HCT116 (cell line): ENCODE measurements at regions not wholly inside any gene's neighbourhood (a gene's known extent, or its start where the extent isn't known, plus 50 kb on each side); places are given as distances from the start of the nearest gene placed in this dataset.

Source experiments
- ATAC-seq: fragments of 200-7000 bp; cut with Tn5 transposase; 2 replicates; pipeline ENCODE4 v1.9.1; 2020; ENCODE audit warnings: mild to moderate bottlenecking, moderate library complexity
- BruUV-seq: library from RNA; stranded (reverse); fragments of 400-500 nt; replicated peaks from 2 replicates; lab custom pipeline; 2021; lab: Mats Ljungman, UMichigan
- CTCF ChIA-PET: fragments of 300-600 bp; sonication (Branson Sonifier 250); formaldehyde crosslinking; loops from one replicate; lab custom pipeline; 2021; ENCODE audit warnings: antibody characterized with exemption; lab: Charles Lee
- POLR2A ChIA-PET: fragments of 300-600, 350-600 bp; sonication (Branson Sonifier 250); formaldehyde crosslinking; loops from one replicate; lab custom pipeline; 2021; ENCODE audit warnings: antibody characterized with exemption; lab: Charles Lee
- RAD21 ChIA-PET, 2 experiments: fragments of 300-600 bp; sonication (Branson Sonifier 250); formaldehyde crosslinking; loops; one replicate each; lab custom pipeline; 2023; ENCODE audit warnings: low total read pairs in 2 of 2; ENCODE audit not compliant: uncharacterized antibody in 2 of 2, unreplicated experiment in 2 of 2, low non-redundant PET in 1 of 2; lab: Charles Lee
- DNase-seq: peaks from one replicate; pipeline ENCODE4 v3.0.0-alpha.2; 2010; ENCODE audit warnings: low read depth, low spot score
- H2AFZ ChIP-seq: fragments of 200-600 bp; shearing (Covaris generic), sonication (generic); 2 replicates; pipeline ENCODE4 v1.6.1; 2017; ENCODE audit warnings: low read depth, mixed run types, mixed read lengths, antibody characterized with exemption, low read length; ENCODE audit not compliant: poor library complexity, severe bottlenecking
- H3K27ac ChIP-seq: 2 replicates; pipeline ENCODE4 v1.5.1; 2012; ENCODE audit warnings: low read depth, low read length
- H3K27me3 ChIP-seq: fragments of 200-600 bp; sonication (generic); 2 replicates; pipeline ENCODE4 v1.6.1; 2016; ENCODE audit warnings: mixed run types, low read length, mixed read lengths; ENCODE audit not compliant: insufficient read depth
- H3K36me3 ChIP-seq, 2 experiments: fragments of 200-500 bp in 1 of 2; fragments of 200-600 bp in 1 of 2; sonication (Bioruptor generic) in 1 of 2; sonication (generic) in 1 of 2; 2 replicates each; pipeline versions ENCODE4 v1.5.1 to v1.6.1; 2014 to 2016; ENCODE audit warnings: low read length in 2 of 2, inconsistent platforms in 1 of 2, mixed read lengths in 1 of 2, mixed run types in 1 of 2; ENCODE audit not compliant: insufficient read depth in 2 of 2, control insufficient read depth in 1 of 2
- H3K4me1 ChIP-seq, 2 experiments: fragments of 200-600 bp in 1 of 2; sonication (generic) in 1 of 2; 2 replicates each; pipeline versions ENCODE4 v1.5.1 to v1.6.1; 2012 to 2017; ENCODE audit warnings: low read length in 2 of 2, inconsistent platforms in 1 of 2, mild to moderate bottlenecking in 1 of 2, mixed read lengths in 1 of 2, mixed run types in 1 of 2, moderate library complexity in 1 of 2; ENCODE audit not compliant: insufficient read depth in 2 of 2, control insufficient read depth in 1 of 2
- H3K4me2 ChIP-seq: fragments of 200-600 bp; sonication (generic); 2 replicates; pipeline ENCODE4 v1.6.1; 2017; ENCODE audit warnings: mixed run types, low read length, mixed read lengths
- H3K4me3 ChIP-seq, 2 experiments: fragments of 200-600 bp in 1 of 2; sonication (generic) in 1 of 2; replicated peaks in 1 of 2; 2 replicates each; pipeline ENCODE4 v1.5.1; 2011 to 2016; ENCODE audit warnings: low read length in 2 of 2, control low read depth in 1 of 2, low read depth in 1 of 2, mild to moderate bottlenecking in 1 of 2, mixed read lengths in 1 of 2, mixed run types in 1 of 2
- H3K79me2 ChIP-seq: fragments of 200-600 bp; sonication (generic); 2 replicates; pipeline ENCODE4 v1.6.1; 2017; ENCODE audit warnings: mild to moderate bottlenecking, mixed run types, low read length, moderate library complexity, mixed read lengths; ENCODE audit not compliant: insufficient read depth
- H3K9ac ChIP-seq: fragments of 200-600 bp; sonication (generic); 2 replicates; pipeline ENCODE4 v1.6.1; 2016; ENCODE audit warnings: low read length, mixed read lengths
- H3K9me2 ChIP-seq: fragments of 200-600 bp; sonication (generic), shearing (Covaris generic); 2 replicates; pipeline ENCODE4 v1.6.1; 2017; ENCODE audit warnings: mixed run types, mild to moderate bottlenecking, moderate library complexity; ENCODE audit not compliant: insufficient read depth
- H3K9me3 ChIP-seq, 2 experiments: fragments of 200-500 bp in 1 of 2; fragments of 200-600 bp in 1 of 2; sonication (Bioruptor generic) in 1 of 2; sonication (generic) in 1 of 2; 2 replicates each; pipeline ENCODE4 v1.6.1; 2014 to 2017; ENCODE audit warnings: low read length in 2 of 2, mixed read lengths in 2 of 2, inconsistent platforms in 1 of 2, low read depth in 1 of 2, mild to moderate bottlenecking in 1 of 2, mixed run types in 1 of 2, moderate library complexity in 1 of 2; ENCODE audit not compliant: control insufficient read depth in 1 of 2, insufficient read depth in 1 of 2
- H4K20me1 ChIP-seq: fragments of 200-600 bp; sonication (generic), shearing (Covaris generic); 2 replicates; pipeline ENCODE4 v1.6.1; 2017; ENCODE audit warnings: mixed run types, mild to moderate bottlenecking, moderate library complexity; ENCODE audit not compliant: insufficient read depth
- CBX3 ChIP-seq: IDR thresholded peaks from 2 replicates; pipeline ENCODE4 v1.6.1; 2012; ENCODE audit warnings: low read depth
- CEBPB ChIP-seq: IDR thresholded peaks from 2 replicates; pipeline ENCODE4 v1.6.1; 2012; ENCODE audit warnings: low read depth
- EGR1 ChIP-seq: IDR thresholded peaks from 2 replicates; pipeline ENCODE4 v1.6.1; 2012; ENCODE audit warnings: low read depth
- ELF1 ChIP-seq: IDR thresholded peaks from 2 replicates; pipeline ENCODE4 v1.6.1; 2012; ENCODE audit warnings: low read depth, borderline replicate concordance
- EZH2 ChIP-seq: fragments of 200-600 bp; sonication (generic); IDR thresholded peaks from 2 replicates; pipeline ENCODE4 v1.6.1; 2017; ENCODE audit warnings: antibody characterized with exemption, mixed run types
- FOSL1 ChIP-seq: IDR thresholded peaks from 2 replicates; pipeline ENCODE4 v1.6.1; 2012; ENCODE audit warnings: low read depth
- SP1 ChIP-seq: IDR thresholded peaks from 2 replicates; pipeline ENCODE4 v1.6.1; 2012; ENCODE audit warnings: low read depth
- SRF ChIP-seq: IDR thresholded peaks from 2 replicates; pipeline ENCODE4 v1.6.1; 2012; ENCODE audit warnings: low read depth
- YY1 ChIP-seq: IDR thresholded peaks from 2 replicates; pipeline ENCODE4 v1.6.1; 2011; ENCODE audit warnings: low read length, low read depth, moderate library complexity, mild to moderate bottlenecking; ENCODE audit not compliant: insufficient replicate concordance; ENCODE audit errors: extremely low read depth
- ZBTB33 ChIP-seq: IDR thresholded peaks from 2 replicates; pipeline ENCODE4 v1.6.1; 2011; ENCODE audit warnings: mild to moderate bottlenecking, low read length, moderate library complexity; ENCODE audit not compliant: insufficient replicate concordance; ENCODE audit errors: extremely low read depth
- ZNF274 ChIP-seq: fragments of 200-500 bp; sonication (Bioruptor generic); IDR thresholded peaks from 2 replicates; pipeline ENCODE4 v1.6.1; 2014; ENCODE audit warnings: mild to moderate bottlenecking, low read depth, low read length, inconsistent platforms
- intact Hi-C: fragments of 100-400 bp; cut with micrococcal nuclease; formaldehyde crosslinking; loops from 2 replicates; pipeline ENCODE4 v1.10.0; 2022

DNA sequence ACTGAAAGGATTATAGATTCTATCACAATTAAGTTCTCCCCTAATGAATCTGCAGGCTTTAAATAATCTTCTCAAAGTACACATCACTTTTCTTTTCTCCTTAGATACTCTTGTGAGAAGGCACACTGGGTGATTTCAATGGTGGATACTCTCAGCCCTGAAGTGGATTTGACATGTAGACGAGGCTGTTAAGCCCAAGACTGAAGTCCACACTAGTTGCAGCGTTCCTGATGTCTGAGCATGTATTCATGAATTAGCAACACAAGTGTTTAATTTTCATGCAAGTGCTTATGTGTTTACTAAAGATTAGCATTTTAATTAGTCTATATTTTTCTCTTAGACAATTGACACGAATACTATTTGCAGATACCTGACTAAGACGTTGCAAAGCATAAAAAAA lies 218.9 kb downstream of the TMEM161B start:
- POLR2A ChIA-PET, result no interaction called here
- Histone ChIP-seq H3K79me2 (no peaks in the 10 kb centered on the region), H3K4me3 (no peak overlapping the region), H3K36me3 (no peaks in the 10 kb centered on the region), H3K9ac (no peak overlapping the region), H3K4me2 (no peak overlapping the region), H4K20me1 (no peaks in the 10 kb centered on the region), H3K27me3 (no peaks in the 10 kb centered on the region), H3K9me3 (no peaks in the 10 kb centered on the region), H3K27ac (no peak overlapping the region), H3K9me2 (no peaks in the 10 kb centered on the region), H2AFZ (no peak overlapping the region), H3K4me1 (no peaks in the 10 kb centered on the region)
- CTCF ChIA-PET, result no interaction called here
- no TSS peak for BruUV-seq
- DNase-seq (no peak), ATAC-seq (no peak)
- RAD21 ChIA-PET, result no interaction called here
- intact Hi-C loops, result no loop called here
- TF ChIP-seq ZNF274 (no peak), CEBPB (no peak), EZH2 (no peak), EGR1 (no peak)

DNA sequence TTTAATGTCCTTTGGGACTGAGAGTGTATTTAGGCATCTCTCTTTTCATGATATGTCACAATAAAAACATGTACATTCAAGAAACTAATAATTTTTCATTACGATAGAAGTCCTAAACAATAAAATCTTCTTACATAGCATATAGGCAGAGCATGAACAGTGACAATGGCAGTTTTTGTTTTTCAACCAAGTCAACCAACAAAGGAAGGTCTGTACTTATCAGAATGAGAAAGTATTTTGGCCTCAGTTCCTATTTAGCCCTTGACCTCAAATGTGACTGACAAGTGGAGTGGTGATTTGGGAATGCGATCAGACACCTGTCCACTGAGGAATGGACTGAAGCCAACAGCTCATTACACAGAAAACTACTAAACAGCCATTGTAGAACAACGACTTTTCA lies 219.5 kb downstream of the TMEM161B start:
- TF ChIP-seq SP1, result no peak
- no peak for TF ChIP-seq EZH2
- no peak for TF ChIP-seq CEBPB
- TF ChIP-seq ZBTB33, result no peak
- no peak for TF ChIP-seq ELF1
- TF ChIP-seq ZNF274, result no peak
- no peak for TF ChIP-seq CBX3
- TF ChIP-seq YY1, result no peak
- TF ChIP-seq FOSL1, result no peak
- no peak for TF ChIP-seq SRF
- intact Hi-C loops, result no loop called here
- Histone ChIP-seq H3K9ac (no peak overlapping the region), H2AFZ (no peak overlapping the region), H3K4me3 (no peak overlapping the region), H3K4me2 (no peak overlapping the region), H3K9me2 (no peaks in the 10 kb centered on the region), H3K9me3 (no peaks in the 10 kb centered on the region), H3K4me1 (no peaks in the 10 kb centered on the region), H3K27ac (no peak overlapping the region), H3K36me3 (no peaks in the 10 kb centered on the region), H3K27me3 (no peaks in the 10 kb centered on the region), H3K79me2 (no peaks in the 10 kb centered on the region), H4K20me1 (no peaks in the 10 kb centered on the region)
- ChIA-PET RAD21 (no interaction called here), POLR2A (no interaction called here), CTCF (no interaction called here)
- DNase-seq (no peak), ATAC-seq (no peak)
- no TSS peak for BruUV-seq
